ENCODE measurements at regions not wholly inside any gene's neighbourhood (a gene's known extent, or its start where the extent isn't known, plus 50 kb on each side); places are given as distances from the start of the nearest gene placed in this dataset.

DNA sequence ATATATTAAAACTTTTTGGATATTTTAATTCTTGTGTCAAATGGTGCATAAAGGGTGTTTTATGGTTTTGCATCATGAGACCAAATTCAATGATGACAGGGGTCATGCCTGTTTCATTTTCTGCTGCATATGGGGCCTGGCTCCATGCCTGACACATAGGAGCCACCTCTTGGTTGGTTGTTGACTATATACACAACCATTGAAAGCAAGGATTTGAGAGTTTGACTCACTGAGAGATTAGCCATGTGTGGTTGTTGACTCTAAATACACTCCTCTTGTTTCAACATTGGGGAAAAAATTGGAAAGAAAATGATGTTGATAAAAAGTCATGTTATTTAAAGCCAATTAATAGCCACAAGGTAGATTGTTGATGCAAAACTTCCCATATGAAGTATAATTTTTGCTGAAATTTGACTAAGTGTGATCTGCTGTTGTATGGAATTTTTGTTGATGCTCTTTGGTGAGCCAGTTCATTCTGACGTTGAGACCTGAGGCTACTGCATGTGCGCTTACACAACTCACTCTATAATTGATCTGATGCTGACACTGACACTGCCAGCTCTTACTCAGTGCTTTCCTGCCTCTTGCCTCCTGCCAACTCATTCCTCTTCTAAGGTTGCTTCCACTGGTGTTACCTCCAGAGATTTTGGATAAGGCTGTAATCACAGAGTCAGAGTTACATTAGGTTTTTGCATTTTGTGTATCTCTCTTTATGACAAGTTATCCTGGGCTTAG, 446.2 kb upstream of the SLC14A2 start:
- peak; percentile 92 for DNase-seq (ENCODE audit: low read depth)

DNA sequence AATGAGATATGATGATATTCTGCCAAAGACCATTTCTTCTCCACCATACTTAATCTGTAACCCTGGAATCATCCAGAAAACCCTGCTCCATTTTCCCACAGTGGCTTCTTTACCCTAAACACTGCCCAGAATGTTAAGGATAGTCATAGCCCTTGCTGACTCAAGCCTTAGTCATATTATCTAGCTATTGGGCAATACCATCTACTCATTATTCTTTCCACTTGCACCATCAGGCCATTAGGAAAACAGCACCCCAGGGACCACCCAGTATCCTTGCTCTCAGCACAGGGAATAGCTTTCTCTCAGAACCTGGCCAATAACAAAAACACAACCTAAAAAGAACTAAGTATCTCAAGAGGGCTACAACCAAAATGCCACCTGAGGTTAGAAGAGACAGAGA, 445.7 kb upstream of the SLC14A2 start:
- peak; percentile 98 for DNase-seq (ENCODE audit: low read depth)

DNA sequence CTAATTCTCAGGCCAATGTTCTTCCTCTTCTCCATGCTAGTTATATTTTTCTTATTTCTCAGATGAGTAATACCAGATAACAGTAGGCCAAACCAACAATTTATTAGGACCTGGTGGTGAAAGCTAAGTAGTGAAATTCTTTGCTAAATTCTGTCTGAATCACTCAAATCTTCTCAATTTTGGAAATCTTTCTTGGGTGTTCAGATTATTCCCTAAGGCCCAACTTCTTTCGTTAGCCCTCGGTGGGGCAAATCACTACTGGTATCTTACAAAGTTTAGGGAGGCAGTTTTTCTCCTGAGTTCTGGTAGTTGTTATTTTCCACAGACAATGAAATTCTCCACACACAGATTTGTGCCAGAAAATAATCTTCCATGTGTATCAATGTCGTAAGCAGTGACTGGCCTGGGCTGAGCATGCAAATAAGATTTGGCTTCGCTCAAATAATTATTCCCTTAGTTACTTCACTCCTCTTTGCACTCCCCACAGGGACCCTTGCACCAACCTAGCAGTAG, 443.5 kb upstream of the SLC14A2 start:
- DNase-seq (ENCODE audit: low read depth), result no peak

DNA sequence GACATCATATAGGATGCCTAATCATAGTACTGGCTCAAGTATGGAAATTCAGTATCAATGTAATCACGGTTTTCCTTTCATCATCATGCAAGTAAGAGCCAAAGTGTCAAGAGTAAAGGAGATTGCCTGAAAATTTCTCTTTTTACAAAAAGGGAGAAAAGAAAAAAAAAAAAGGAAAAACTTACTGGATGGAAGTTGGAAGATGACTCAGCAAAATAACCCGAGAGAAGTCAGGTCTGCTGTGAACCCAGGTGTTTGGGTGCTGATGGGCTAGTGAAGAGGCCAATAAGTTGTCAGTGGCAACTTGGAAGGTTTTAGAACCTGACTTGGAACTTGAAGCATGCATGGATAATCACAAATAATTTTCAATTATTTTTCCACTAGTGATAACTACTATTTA, 441.9 kb upstream of the SLC14A2 start:
- no peak for DNase-seq (ENCODE audit: low read depth)

DNA sequence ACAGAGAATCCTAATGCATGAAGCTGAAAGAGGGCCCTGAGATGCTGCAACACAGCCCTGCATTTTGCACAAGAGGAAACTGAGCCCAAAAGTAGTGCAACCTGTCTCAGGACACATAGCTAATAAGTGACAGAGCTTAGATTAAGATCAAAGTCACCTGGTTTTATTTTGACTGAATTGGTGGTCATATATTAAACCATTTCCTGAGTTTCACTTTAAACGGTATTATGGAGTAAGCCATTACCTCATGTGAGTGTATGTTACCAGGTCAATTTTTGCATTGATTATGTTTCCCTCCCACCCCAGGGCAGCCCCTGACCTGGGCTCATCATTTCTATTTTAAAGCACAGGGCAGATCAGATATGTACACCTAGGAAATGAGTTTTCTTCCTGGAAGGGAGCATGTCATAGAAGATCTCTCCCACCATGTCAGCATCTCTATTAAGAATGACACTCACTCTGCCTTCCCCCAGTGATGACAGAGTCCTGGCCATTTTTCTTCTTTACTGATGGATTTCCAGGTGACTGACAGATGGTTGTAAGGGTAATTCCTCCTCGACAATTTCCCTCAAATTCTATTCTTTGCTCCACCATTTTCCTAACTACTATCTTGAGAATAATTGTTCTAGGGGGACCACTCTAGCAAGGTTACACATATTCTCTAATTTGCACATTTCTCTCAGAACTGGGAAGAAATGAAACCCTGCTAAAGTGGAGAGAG, 441.3 kb upstream of the SLC14A2 start:
- DNase-seq (ENCODE audit: low read depth), result no peak

DNA sequence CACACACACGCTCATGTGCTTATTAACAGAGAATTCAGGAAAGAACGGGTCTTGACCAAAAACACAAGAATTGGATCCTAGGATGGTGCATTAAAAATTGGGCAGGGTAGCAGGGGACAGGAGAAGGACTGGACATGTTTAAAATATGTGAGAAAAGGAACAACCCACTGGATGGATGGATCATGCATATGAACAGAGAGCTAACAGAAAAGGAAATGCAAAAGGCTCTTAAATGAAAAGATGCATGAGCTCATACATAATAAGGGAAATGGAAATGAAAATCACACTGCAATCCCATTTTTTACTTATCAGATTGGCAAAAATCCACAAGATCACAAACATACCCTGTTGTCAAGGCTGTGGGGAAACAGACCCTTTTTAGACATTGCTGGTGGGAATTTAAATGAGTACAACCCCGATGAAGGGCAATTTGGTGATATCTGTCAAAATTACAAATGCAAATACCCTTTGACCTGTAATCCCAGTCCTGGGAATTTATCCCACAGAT, 440.6 kb upstream of the SLC14A2 start:
- no peak for DNase-seq (ENCODE audit: low read depth)

DNA sequence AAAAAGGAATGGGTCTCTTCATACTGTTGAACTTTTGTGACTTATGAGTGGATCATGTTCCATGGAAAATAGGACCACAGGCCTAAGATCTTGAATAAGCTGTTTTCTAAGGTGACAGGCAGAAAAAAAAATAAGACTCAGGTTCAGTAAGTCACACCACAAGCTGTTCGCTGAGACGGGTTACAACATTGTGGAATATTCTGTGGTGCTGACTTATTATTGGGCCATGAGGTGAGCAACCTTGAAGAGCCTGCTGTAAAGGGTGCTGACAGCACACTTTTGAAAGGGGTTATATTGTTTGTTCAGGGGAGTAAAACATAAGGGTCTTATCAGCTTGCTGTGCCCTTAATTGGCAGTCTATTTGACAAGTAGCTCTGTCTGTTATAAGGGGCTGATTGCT, 439.8 kb upstream of the SLC14A2 start:
- no peak for DNase-seq (ENCODE audit: low read depth)

DNA sequence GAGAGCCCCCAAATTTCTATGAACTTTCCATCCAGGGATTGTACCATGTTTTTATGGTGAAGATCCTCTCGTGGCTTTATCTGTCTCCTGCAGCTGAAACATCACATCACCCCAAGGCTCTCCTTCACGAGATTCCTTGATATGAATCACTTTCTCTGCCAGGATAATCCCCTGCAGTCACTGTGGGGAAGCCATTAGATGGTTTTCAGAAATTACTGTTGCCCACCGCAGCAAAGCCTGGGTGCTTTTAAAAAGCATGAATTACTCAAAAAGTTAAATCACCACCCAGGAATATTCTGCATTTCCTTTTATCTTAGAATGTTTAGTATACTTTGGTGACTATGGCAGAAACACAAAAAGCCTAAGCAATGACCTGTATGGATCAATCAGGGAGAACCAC, 428.4 kb upstream of the SLC14A2 start:
- no peak for DNase-seq (ENCODE audit: low read depth)

DNA sequence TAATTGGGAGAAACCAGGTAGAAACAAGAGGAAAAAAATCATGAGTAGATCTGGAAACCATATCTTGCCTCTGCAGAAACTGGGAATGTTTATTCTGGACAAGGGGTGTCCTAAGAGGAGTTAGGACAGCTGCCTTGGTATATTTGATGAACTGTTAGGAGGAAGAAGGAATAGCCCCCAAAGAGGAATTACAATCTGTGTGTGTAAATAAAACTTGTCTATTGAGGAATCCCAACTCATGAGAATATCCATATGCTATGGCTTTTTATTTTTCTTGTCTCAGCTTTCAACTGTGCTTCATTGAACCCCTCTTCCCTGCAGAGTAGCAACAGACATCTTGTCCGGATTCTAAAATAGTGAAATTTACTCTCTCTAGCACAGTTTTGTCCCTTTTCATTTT, 423.5 kb upstream of the SLC14A2 start:
- no peak for DNase-seq (ENCODE audit: low read depth)

DNA sequence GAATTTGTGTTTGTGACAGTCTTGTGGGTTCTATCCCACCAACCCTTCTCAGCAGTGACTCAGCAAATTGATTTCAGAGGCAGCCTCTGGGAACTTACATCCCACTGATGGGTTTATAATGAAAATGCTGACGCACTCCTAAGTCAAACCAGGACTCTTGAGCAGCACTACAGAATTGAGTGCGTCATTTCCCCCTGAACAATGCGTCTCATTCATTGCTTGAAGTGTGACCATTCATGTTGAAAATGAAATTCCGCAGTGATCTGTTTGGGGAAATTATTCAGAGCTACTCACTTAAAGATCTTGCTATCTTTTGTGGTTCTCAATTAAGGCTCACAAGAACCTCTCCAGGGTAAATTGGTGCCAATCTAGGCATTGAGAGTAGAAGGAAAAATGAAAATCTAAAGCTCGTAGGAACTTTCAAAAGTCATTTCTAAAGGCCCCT, 417.7 kb upstream of the SLC14A2 start:
- DNase-seq (ENCODE audit: low read depth), result peak; percentile 99

DNA sequence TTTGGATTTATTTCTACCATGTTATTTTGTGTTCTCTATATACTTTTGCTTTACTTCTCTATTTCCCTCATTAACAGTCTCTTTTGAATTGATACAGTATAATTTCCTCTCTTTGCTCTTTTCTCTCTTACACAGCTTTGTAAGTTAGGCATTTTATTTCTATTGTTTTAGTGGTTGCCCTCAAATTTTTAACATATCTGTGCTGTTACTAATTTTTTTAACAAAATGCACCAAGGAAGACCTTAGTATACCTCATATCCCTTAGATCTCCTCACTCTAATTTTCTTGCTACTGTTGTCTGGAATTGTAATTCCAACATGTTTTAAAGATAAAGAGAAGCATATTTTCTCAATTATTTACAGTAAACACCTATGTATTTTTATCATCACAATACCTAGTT, 416.8 kb upstream of the SLC14A2 start:
- DNase-seq (ENCODE audit: low read depth), result no peak

DNA sequence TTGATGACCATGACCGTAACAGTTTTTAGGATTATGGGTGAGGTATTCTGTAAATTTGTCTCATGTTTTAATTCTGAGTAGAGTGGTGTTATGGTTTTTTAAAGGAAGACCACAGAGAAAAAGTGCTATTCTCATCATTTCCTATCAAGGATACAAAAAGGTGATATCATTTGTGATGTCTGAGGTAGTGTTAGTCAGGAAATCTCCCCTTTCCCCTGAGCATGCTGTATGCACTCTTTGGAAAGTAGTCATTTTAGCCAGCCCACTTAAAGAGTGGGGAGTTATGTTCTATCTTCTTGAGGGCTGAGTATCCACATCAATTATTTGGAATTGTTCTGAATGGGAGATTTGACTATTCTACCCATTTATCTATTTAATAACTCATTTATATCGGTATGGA, 414.2 kb upstream of the SLC14A2 start:
- DNase-seq (ENCODE audit: low read depth), result no peak

DNA sequence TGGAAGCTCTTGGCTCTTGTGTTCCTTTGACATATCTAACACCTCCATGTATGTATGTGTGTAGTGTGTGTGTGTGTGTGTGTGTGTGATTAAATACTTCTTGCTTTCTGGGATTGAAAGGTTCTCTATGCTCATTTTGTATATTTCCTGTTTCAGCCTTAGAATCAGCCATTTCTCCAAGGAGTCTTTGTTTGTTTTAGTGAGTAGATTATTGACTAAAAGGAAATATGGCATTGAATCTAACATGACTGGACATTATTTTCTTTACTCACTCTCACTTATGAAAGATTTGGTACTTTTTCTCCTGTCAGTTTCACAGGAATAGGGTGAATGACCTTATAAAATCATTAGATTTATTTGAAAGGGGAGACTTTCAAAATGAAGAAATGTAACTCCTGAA, 413.8 kb upstream of the SLC14A2 start:
- no peak for DNase-seq (ENCODE audit: low read depth)

DNA sequence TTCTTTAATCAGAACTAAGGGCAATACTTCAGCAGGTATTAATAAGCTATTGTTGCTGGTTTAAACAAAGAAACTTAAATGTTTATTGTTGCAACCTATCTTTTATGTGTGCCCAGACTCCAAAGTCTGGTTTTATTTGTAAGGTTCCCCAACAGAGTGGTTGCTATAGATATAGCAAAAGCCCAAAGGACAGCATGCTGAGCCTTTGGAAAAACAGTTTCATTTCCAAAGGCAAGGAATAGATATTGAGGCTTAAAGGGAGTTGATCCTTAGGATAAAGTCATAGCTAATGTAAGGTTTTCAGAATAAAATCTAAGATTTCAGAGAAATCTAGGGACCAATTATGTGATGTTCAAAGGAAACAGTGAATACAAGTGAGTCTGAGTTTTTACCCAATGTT, 413.2 kb upstream of the SLC14A2 start:
- DNase-seq (ENCODE audit: low read depth), result no peak

DNA sequence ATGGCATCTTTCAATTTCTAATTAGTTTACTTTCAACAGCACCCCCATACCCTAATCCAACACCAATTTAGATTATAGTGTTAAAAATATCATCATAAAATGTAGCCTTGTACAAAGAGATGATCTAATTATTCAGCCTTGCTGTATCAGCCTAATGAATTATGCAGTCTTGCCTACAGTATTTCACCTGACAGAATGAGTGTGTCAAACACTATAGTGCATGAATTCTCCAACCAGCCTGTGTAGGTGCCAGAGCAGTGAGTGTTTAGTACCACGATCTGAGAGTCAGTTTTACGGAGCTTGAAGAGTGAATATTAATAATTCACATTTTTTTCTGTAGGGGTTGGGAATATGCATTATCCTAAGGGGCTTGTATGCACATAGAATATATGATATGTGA, 411.6 kb upstream of the SLC14A2 start:
- DNase-seq (ENCODE audit: low read depth), result no peak

DNA sequence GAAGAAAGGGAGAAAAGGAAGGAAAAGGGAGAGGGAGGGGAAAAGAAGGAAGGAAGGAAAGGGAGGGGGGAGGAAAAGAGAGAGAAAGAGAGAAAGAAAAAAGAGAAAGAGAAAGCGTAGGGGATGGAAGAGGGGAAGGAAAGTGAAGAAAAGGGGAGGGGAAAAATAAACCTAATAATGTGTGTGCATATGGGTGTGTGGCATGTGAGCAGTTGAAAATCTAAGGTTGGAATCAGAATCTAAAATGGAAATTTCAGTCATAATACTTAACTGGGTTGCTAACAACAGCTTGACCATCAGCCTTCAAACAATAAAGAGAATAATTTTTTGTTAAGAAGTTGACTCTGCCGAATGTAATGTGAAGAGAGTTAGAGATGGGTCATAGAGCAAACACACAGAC, 407.9 kb upstream of the SLC14A2 start:
- no peak for DNase-seq (ENCODE audit: low read depth)

DNA sequence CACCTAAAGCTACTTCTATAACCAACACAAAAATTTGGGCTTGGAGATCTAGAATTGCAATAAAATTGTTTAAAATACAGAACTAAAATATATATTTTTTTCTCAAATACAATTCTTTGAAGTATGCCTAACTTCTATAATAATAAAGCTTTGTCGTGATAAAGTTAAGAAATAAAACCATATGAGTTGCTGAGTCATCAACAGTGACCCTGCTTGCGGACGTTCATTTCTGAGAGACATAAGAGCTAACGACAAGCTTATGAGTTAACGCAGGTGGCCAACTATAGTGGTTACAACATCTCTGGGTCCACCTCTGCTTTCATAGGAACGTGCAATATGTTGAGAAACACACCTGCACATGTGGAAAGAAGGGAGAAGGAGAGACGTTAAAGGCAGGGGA, 407.1 kb upstream of the SLC14A2 start:
- DNase-seq (ENCODE audit: low read depth), result no peak

DNA sequence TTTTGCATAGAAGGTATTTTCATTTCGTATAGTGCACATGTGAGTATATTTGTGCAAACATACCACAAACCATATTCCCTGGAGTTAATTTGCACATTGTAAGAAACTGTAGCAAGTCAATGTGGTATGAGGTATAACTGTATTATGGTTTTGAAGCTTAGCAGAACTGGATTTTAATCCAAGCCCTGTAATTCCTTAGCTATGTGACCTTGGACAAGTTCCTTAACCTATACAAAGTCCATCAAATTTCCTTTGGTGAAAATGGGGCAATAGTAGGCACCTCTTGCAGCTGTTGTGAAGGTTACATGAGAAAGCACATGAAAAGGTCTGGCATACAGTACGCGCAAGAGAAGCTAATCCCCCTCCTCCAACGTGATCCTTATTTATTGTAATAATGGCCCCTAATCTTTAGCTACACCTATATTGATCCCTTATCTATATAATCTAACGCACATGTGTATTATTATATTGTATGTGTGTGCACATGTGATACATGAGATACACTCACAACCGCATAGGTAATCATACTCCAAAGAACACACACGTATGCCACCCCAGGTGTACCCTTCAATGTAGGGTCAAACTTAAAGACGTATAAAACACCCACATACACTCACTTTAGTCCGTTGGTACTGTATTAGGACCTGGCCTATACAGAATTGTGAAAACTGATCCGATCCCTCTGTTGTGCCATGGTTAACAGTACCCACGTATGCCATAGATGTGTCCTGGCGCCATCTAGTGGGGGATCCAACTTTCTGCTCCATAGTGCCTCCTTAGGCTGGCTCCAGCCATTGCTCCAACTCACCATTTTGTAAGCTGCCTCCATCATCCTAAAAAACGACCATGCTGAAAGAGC, 402.9 kb upstream of the SLC14A2 start:
- DNase-seq (ENCODE audit: low read depth), result peak; percentile 81

DNA sequence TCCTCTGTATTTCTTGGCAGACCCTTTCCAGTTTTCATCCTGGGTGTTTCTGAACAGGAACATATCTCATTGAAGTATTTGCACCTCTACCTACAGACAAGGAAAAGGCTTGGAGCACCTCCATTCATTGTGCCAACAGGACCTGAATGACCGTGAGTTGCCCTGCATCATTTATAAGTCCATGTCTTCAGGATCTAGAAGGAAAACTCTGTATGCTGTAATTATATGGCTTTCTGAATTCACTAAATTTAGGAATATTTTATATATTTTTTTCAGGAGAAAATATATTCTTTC, 402.3 kb upstream of the SLC14A2 start:
- no peak for DNase-seq (ENCODE audit: low read depth)

DNA sequence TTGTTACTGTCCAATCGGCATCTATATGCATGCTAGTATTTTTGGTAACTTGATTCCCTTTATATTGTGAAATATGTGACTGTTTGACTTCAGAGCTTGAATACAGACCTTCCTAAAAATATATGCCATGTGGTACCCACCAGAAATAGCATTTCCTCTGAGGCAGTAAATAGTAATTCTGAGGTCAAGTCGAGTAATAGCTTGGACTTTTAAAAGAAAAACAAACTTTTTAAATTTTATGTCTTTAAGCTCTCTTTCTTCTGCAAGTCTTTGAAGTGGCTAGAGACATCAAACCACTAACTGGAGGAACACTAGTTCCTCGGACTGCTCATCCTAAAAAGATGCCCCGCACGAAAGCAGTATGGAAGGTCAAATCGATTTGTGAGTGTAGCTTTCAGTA, 396.8 kb upstream of the SLC14A2 start:
- DNase-seq (ENCODE audit: low read depth), result no peak

DNA sequence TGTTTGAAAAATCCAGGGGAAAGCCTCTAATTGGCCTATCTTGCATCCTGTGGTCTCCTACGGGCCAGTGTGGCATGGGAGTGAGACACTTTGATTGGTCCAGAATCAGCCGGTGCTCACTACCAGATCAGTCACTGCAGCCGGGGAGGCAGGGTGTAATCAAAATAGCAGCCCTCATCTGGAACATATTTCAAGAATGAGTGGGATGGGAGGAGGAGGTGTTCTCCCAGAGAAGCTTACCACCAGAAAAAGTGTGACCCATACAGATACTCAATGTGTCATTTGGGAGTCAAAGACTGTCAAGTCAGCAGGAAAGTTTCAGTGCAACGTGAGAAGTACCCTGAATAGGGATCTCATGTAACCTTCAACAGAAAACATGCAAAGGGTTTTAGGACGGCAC, 393.9 kb upstream of the SLC14A2 start:
- DNase-seq (ENCODE audit: low read depth), result peak; percentile 77

DNA sequence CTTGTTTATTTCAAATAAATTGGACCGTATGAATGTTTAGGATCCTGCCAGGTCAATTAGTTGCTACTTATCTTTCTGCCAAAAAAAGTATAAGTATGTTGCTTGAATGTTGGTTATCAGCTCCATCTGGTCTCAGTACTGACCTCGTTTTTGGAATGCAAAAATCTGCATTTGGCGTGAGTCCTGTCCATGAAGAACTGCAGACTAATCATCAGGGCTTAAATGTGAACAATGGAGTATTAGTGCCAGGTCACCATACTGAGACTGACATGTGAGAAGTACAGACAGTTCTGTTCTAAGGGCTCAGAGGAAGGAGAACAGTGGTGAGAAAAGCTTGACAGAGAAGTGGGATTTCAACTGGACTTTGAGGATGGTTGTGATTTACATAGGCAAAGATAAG, 393.1 kb upstream of the SLC14A2 start:
- DNase-seq (ENCODE audit: low read depth), result no peak
